ENCODE measurements at regions not wholly inside any gene's neighbourhood (a gene's known extent, or its start where the extent isn't known, plus 50 kb on each side); places are given as distances from the start of the nearest gene placed in this dataset.

GRCh38 chr11:28863422-28863821 is 755.2 kb downstream of the METTL15 start:
- no peaks in the 10 kb centered on the region for H3K36me3 ChIP-seq (ENCODE audit: control insufficient read depth in 2 of 2, extremely low read depth in 1 of 2, insufficient read depth in 2 of 2, low read length in 2 of 2)
- no peaks in the 10 kb centered on the region for H4K20me1 ChIP-seq (replicated peaks; ENCODE audit: control insufficient read depth, extremely low read depth, insufficient read depth, low read length)
- H3K4me1 ChIP-seq (ENCODE audit: control insufficient read depth, extremely low read depth, insufficient read depth, low read length), result peaks cover 15% of the 10 kb centered on the region
- H2AFZ ChIP-seq (ENCODE audit: low read depth, low read length), result no peak overlapping the region
- no peaks in the 10 kb centered on the region for H3K79me2 ChIP-seq (ENCODE audit: control insufficient read depth, insufficient read depth, low read length)
- DNase-seq (ENCODE audit: low read depth, low spot score) (no peak), FAIRE-seq (no peak)
- no peak for TF ChIP-seq GATA2 (IDR thresholded peaks at IDR 0.05; ENCODE audit: insufficient read depth, insufficient read length, low read depth, low read length)
- no peak for TF ChIP-seq POLR2AphosphoS5 (IDR thresholded peaks at IDR 0.05; ENCODE audit: insufficient read depth, low read depth, low read length)
- no peak for TF ChIP-seq POLR2A (IDR thresholded peaks at IDR 0.05; ENCODE audit: low read depth, low read length)
- no peak for TF ChIP-seq MYC (IDR thresholded peaks at IDR 0.05; ENCODE audit: low read depth, low read length)
- TF ChIP-seq, protein P1, sequence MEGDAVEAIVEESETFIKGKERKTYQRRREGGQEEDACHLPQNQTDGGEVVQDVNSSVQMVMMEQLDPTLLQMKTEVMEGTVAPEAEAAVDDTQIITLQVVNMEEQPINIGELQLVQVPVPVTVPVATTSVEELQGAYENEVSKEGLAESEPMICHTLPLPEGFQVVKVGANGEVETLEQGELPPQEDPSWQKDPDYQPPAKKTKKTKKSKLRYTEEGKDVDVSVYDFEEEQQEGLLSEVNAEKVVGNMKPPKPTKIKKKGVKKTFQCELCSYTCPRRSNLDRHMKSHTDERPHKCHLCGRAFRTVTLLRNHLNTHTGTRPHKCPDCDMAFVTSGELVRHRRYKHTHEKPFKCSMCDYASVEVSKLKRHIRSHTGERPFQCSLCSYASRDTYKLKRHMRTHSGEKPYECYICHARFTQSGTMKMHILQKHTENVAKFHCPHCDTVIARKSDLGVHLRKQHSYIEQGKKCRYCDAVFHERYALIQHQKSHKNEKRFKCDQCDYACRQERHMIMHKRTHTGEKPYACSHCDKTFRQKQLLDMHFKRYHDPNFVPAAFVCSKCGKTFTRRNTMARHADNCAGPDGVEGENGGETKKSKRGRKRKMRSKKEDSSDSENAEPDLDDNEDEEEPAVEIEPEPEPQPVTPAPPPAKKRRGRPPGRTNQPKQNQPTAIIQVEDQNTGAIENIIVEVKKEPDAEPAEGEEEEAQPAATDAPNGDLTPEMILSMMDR (IDR thresholded peaks at IDR 0.05; ENCODE audit: extremely low read depth in 1 of 2, insufficient read depth in 1 of 2, low read depth in 1 of 2, low read length in 2 of 2), result no peak
- no peak for TF ChIP-seq MAX (IDR thresholded peaks at IDR 0.05; ENCODE audit: insufficient read depth, insufficient read length)
- no peak for TF ChIP-seq FOS (IDR thresholded peaks at IDR 0.05; ENCODE audit: borderline replicate concordance, insufficient read depth, low read length)
- TF ChIP-seq EZH2 (IDR thresholded peaks at IDR 0.05; ENCODE audit: borderline replicate concordance, low read depth, low read length, severe bottlenecking), result no peak
- no peak for TF ChIP-seq JUN (IDR thresholded peaks at IDR 0.05; ENCODE audit: borderline replicate concordance, insufficient read depth, insufficient read length, low read depth)
- intact Hi-C loops (cut with micrococcal nuclease), result no loop called here
- no peaks in the 10 kb centered on the region for H3K27me3 ChIP-seq (ENCODE audit: control insufficient read depth in 2 of 2, insufficient read depth in 2 of 2, low read length in 2 of 2)
- no peaks in the 10 kb centered on the region for H3K9me1 ChIP-seq (replicated peaks; ENCODE audit: control insufficient read depth, extremely low read depth, insufficient read depth, low read length)
- H3K4me3 ChIP-seq (replicated peaks in 1 of 3; ENCODE audit: insufficient read depth in 1 of 3, low read depth in 1 of 3, low read length in 3 of 3), result no peak overlapping the region
- POLR2A ChIA-PET, result interaction anchor here (0.6 kb wide), 1 partner anchor 68 kb away, joined by 8 read pairs; no protein-coding TSS in a partner anchor
- H3K9me3 ChIP-seq (replicated peaks; ENCODE audit: control insufficient read depth, insufficient read depth, low read length), result no peaks in the 10 kb centered on the region
- H3K9ac ChIP-seq (replicated peaks; ENCODE audit: extremely low read depth, insufficient read depth, low read length), result no peak overlapping the region
- no peak overlapping the region for H3K4me2 ChIP-seq (ENCODE audit: insufficient read depth, low read length)
- dilution Hi-C loops (cut with MboI; ENCODE audit: extremely low pct_ligation_motif_present, low sequenced_read_pairs), result no loop called here
- CTCF ChIA-PET, result interaction anchor here (1.0 to 1.1 kb wide), 2 partner anchors 59 to 334 kb away, joined by 3 read pairs; no protein-coding TSS in a partner anchor
- H3K27ac ChIP-seq (ENCODE audit: insufficient read depth, low read depth, low read length), result no peak overlapping the region
- no TSS peak for BruUV-seq (replicated peaks)
